SK-N-SH (cell line): ENCODE measurements at regions not wholly inside any gene's neighbourhood (a gene's known extent, or its start where the extent isn't known, plus 50 kb on each side); places are given as distances from the start of the nearest gene placed in this dataset.

Experiments
- CTCF ChIA-PET: fragments of 300-600, 350-600 bp; formaldehyde crosslinking; extraction: SDS; loops from one replicate; lab custom pipeline; 2021; lab: Yijun Ruan, JAX
- POLR2A ChIA-PET: fragments of 350-600 bp; sonication (Branson Sonifier 250); formaldehyde crosslinking; extraction: SDS; loops from one replicate; lab custom pipeline; 2020; ENCODE audit warnings: antibody characterized with exemption, inconsistent platforms; lab: Yijun Ruan, JAX
- DNase-seq: peaks from one replicate; pipeline ENCODE4 v3.0.0; 2012
- H2AFZ ChIP-seq: fragments of 200-600 bp; sonication (generic); 2 replicates; pipeline ENCODE4 v1.8.1; 2016; ENCODE audit warnings: antibody characterized with exemption, mild to moderate bottlenecking, low read depth
- H3F3A ChIP-seq: fragments of 200-600 bp; sonication (generic); replicated peaks from 2 replicates; pipeline ENCODE3; 2016; ENCODE audit warnings: antibody characterized with exemption, mild to moderate bottlenecking; ENCODE audit not compliant: insufficient read depth
- H3K27ac ChIP-seq, 2 experiments: fragments of 200-500 bp in 1 of 2; fragments of 200-600 bp in 1 of 2; sonication (Bioruptor generic) in 1 of 2; sonication (generic), shearing (Covaris generic) in 1 of 2; 2 replicates each; pipeline versions ENCODE4 v1.5.1 to v1.6.1; 2014 to 2016; ENCODE audit warnings: low read depth in 2 of 2, inconsistent platforms in 1 of 2, low read length in 1 of 2, mild to moderate bottlenecking in 1 of 2, mixed read lengths in 1 of 2
- H3K27me3 ChIP-seq: fragments of 200-600 bp; sonication (generic), shearing (Covaris generic); 2 replicates; pipeline ENCODE4 v1.6.1; 2016; ENCODE audit warnings: mixed run types; ENCODE audit not compliant: insufficient read depth
- H3K36me3 ChIP-seq, 2 experiments: fragments of 200-500 bp in 1 of 2; fragments of 200-600 bp in 1 of 2; sonication (Bioruptor generic) in 1 of 2; sonication (generic) in 1 of 2; replicated peaks in 1 of 2; 2 replicates each; pipeline versions ENCODE3 to v1.5.1; 2014 to 2016; ENCODE audit warnings: low read length in 1 of 2, mild to moderate bottlenecking in 1 of 2; ENCODE audit not compliant: insufficient read depth in 2 of 2, control insufficient read depth in 1 of 2
- H3K4me1 ChIP-seq, 2 experiments: fragments of 200-500 bp in 1 of 2; fragments of 200-600 bp in 1 of 2; sonication (Bioruptor generic) in 1 of 2; sonication (generic), shearing (Covaris generic) in 1 of 2; 2 replicates each; pipeline versions ENCODE4 v1.5.1 to v1.6.1; 2014 to 2016; ENCODE audit warnings: low read depth in 1 of 2, low read length in 1 of 2, mixed run types in 1 of 2; ENCODE audit not compliant: insufficient read depth in 2 of 2, control insufficient read depth in 1 of 2
- H3K4me2 ChIP-seq: fragments of 200-600 bp; sonication (generic), shearing (Covaris generic); 2 replicates; pipeline ENCODE4 v1.6.1; 2017; ENCODE audit warnings: mixed run types
- H3K4me3 ChIP-seq, 2 experiments: fragments of 200-500 bp in 1 of 2; fragments of 200-600 bp in 1 of 2; sonication (Bioruptor generic) in 1 of 2; sonication (generic), shearing (Covaris generic) in 1 of 2; 2 replicates each; pipeline versions ENCODE4 v1.5.1 to v1.8.1; 2014 to 2016; ENCODE audit warnings: low read depth in 2 of 2, inconsistent platforms in 1 of 2, low read length in 1 of 2, mild to moderate bottlenecking in 1 of 2, mixed read lengths in 1 of 2, moderate library complexity in 1 of 2
- H3K79me2 ChIP-seq: fragments of 200-600 bp; sonication (generic); 2 replicates; pipeline ENCODE4 v1.8.1; 2017; ENCODE audit warnings: mild to moderate bottlenecking; ENCODE audit not compliant: insufficient read depth
- H3K9ac ChIP-seq: fragments of 200-600 bp; sonication (generic); 2 replicates; pipeline ENCODE4 v1.6.1; 2017; ENCODE audit warnings: mixed run types
- H3K9me2 ChIP-seq: fragments of 200-600 bp; sonication (generic); 2 replicates; pipeline ENCODE4 v1.6.1; 2017; ENCODE audit warnings: mixed run types
- H3K9me3 ChIP-seq: fragments of 200-600 bp; sonication (generic); 2 replicates; pipeline ENCODE4 v1.6.1; 2017; ENCODE audit warnings: mixed run types, mild to moderate bottlenecking, moderate library complexity
- H4K20me1 ChIP-seq: fragments of 200-600 bp; sonication (generic); 2 replicates; pipeline ENCODE4 v1.6.1; 2017; ENCODE audit warnings: mild to moderate bottlenecking, mixed run types; ENCODE audit not compliant: insufficient read depth
- CHD2 ChIP-seq: fragments of 150-350 bp; IDR thresholded peaks from 2 replicates; pipeline ENCODE4 v1.6.1; 2018; ENCODE audit warnings: low read length; ENCODE audit not compliant: partially characterized antibody
- CTCF ChIP-seq: fragments of 200-600 bp; sonication (generic); IDR thresholded peaks from 2 replicates; pipeline ENCODE4 v1.6.1; 2017; ENCODE audit warnings: antibody characterized with exemption, mild to moderate bottlenecking, moderate library complexity
- ELF1 ChIP-seq: IDR thresholded peaks from 2 replicates; pipeline ENCODE4 v1.4.0; 2012
- FOSL2 ChIP-seq: IDR thresholded peaks from 2 replicates; pipeline ENCODE4 v1.4.0; 2012; ENCODE audit warnings: low read depth, mild to moderate bottlenecking, moderate library complexity, borderline replicate concordance
- FOXJ3 ChIP-seq: sonication (generic); formaldehyde crosslinking; IDR thresholded peaks from 2 replicates; pipeline ENCODE4 v1.5.1; 2020; ENCODE audit warnings: mild to moderate bottlenecking, missing genetic modification reagents
- NFIC ChIP-seq: IDR thresholded peaks from 2 replicates; pipeline ENCODE4 v1.4.0; 2012; ENCODE audit warnings: borderline replicate concordance
- POLR2AphosphoS5 ChIP-seq: IDR thresholded peaks from 2 replicates; pipeline ENCODE4 v1.6.1; 2012; ENCODE audit warnings: low read depth, low read length
- RCOR1 ChIP-seq: fragments of 150-350 bp; IDR thresholded peaks from 2 replicates; pipeline ENCODE4 v1.6.1; 2017; ENCODE audit warnings: antibody characterized with exemption, low read length
- SIN3A ChIP-seq: IDR thresholded peaks from 2 replicates; pipeline ENCODE4 v1.6.1; 2012; ENCODE audit warnings: low read depth, mild to moderate bottlenecking, low read length, moderate library complexity, borderline replicate concordance
- SMC3 ChIP-seq: IDR thresholded peaks from 2 replicates; pipeline ENCODE4 v1.6.1; 2012; ENCODE audit warnings: low read depth, low read length, improper control_type of control experiment
- USF2 ChIP-seq: fragments of 150-350 bp; IDR thresholded peaks from 2 replicates; pipeline ENCODE4 v1.6.1; 2017; ENCODE audit warnings: antibody characterized with exemption, low read length, low read depth, borderline replicate concordance
- YY1 ChIP-seq: IDR thresholded peaks from 2 replicates; pipeline ENCODE4 v1.4.0; 2012; ENCODE audit warnings: low read depth, mild to moderate bottlenecking
- ZBTB33 ChIP-seq: IDR thresholded peaks from 2 replicates; pipeline ENCODE4 v1.4.0; 2012; ENCODE audit warnings: low read depth, borderline replicate concordance
- WGBS: methylation state at CpG from one replicate; pipeline ENCODE4 v1.1.6; 2017; ENCODE audit warnings: low lambda C conversion rate; 5-methylcytosine and 5-hydroxymethylcytosine counted together
- TF ChIP-seq, protein P1 (sequence below): IDR thresholded peaks from 2 replicates; pipeline ENCODE4 v1.4.0; 2012; ENCODE audit warnings: low read depth, borderline replicate concordance
- TF ChIP-seq, protein P2 (sequence below): IDR thresholded peaks from 2 replicates; pipeline ENCODE4; 2012
- TF ChIP-seq, protein P3 (sequence below): IDR thresholded peaks from 2 replicates; pipeline ENCODE4 v1.6.1; 2012; ENCODE audit warnings: mild to moderate bottlenecking, low read depth, low read length, moderate library complexity

DNA sequence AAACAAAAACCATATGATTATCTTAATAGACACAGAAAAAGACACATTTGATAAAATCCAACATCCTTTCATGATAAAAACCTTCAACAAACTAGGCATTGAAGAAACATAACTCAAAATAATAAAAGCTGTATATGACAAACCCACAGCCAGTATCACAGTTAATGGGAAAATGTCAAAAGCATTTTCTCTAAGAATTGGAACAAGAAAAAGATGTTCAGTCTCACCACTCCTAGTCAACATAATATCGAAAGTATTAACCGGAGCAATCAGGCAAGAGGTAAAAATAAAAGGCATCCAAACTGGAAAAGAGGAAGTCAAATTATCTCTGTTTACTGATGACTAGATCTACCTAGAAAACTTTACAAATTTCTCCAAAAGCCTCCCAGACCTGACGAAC is 684.2 kb upstream of the SPRY2 start (continued):
- TF ChIP-seq NFIC (no peak), CTCF (no peak), FOSL2 (no peak), FOXJ3 (CRISPR knock-in tag) (no peak)
- TF ChIP-seq, protein P1, sequence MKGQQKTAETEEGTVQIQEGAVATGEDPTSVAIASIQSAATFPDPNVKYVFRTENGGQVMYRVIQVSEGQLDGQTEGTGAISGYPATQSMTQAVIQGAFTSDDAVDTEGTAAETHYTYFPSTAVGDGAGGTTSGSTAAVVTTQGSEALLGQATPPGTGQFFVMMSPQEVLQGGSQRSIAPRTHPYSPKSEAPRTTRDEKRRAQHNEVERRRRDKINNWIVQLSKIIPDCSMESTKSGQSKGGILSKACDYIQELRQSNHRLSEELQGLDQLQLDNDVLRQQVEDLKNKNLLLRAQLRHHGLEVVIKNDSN: no peak
- TF ChIP-seq, protein P2, sequence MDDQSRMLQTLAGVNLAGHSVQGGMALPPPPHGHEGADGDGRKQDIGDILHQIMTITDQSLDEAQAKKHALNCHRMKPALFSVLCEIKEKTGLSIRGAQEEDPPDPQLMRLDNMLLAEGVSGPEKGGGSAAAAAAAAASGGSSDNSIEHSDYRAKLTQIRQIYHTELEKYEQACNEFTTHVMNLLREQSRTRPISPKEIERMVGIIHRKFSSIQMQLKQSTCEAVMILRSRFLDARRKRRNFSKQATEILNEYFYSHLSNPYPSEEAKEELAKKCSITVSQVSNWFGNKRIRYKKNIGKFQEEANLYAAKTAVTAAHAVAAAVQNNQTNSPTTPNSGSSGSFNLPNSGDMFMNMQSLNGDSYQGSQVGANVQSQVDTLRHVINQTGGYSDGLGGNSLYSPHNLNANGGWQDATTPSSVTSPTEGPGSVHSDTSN: no peak

DNA sequence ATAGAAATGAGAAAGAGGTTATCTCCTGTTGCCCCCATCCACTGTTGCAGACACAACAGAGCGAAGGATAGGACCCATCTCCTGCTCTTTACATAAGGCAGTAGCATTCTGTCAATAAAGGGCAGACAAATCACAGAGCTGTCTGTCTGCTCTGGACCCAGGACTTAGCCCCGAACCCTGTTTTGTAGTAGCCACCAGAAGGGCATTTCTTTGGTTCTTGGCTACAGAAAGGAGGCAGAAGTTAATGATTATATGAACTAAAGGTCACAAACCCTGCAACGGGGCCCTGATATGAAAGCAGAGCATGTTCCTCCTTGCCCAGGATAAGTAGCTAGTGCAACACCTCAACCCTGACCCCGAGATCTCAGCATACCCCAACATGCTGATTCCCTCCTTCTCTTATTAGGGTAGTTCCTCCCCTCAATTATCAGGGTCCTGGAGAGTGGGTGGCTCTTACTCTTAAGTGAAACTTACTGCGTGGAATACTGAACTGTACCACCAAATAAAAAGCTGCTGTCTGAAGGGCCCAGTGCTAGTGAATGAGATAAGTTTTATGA is 680.4 kb upstream of the SPRY2 start:
- no peaks in the 10 kb centered on the region for H3F3A ChIP-seq
- no peaks in the 10 kb centered on the region for H3K36me3 ChIP-seq
- no peaks in the 10 kb centered on the region for H3K27me3 ChIP-seq
- H2AFZ ChIP-seq: no peak overlapping the region
- ChIA-PET CTCF (interaction anchor here (0.7 to 1.4 kb wide), 2 partner anchors 42 to 1597 kb away, joined by 3 to 4 read pairs; no protein-coding TSS in a partner anchor), POLR2A (no interaction called here)
- no peak overlapping the region for H3K9ac ChIP-seq
- H3K79me2 ChIP-seq: no peaks in the 10 kb centered on the region
- H3K9me2 ChIP-seq: no peaks in the 10 kb centered on the region
- 0 out of 2 replicates have a peak, but pooled peaks cover 6% of the 10 kb centered on the region for H3K9me3 ChIP-seq
- H3K27ac ChIP-seq: no peak overlapping the region
- peaks cover 0 to 3% of the 10 kb centered on the region in 2 experiments; a peak in 2 of 4 replicates for H3K4me1 ChIP-seq
- no peak overlapping the region for H3K4me2 ChIP-seq
- DNase-seq: no peak
- no peak overlapping the region for H3K4me3 ChIP-seq
- TF ChIP-seq ELF1: no peak
- no peak for TF ChIP-seq YY1
- no peak for TF ChIP-seq CHD2
- no peak for TF ChIP-seq SIN3A
- TF ChIP-seq FOXJ3 (CRISPR knock-in tag): no peak
- TF ChIP-seq, protein P1: no peak
- no peak for TF ChIP-seq USF2
- TF ChIP-seq RCOR1: no peak
- TF ChIP-seq SMC3: no peak
- no peak for TF ChIP-seq ZBTB33
- TF ChIP-seq NFIC: no peak
- TF ChIP-seq, protein P3, sequence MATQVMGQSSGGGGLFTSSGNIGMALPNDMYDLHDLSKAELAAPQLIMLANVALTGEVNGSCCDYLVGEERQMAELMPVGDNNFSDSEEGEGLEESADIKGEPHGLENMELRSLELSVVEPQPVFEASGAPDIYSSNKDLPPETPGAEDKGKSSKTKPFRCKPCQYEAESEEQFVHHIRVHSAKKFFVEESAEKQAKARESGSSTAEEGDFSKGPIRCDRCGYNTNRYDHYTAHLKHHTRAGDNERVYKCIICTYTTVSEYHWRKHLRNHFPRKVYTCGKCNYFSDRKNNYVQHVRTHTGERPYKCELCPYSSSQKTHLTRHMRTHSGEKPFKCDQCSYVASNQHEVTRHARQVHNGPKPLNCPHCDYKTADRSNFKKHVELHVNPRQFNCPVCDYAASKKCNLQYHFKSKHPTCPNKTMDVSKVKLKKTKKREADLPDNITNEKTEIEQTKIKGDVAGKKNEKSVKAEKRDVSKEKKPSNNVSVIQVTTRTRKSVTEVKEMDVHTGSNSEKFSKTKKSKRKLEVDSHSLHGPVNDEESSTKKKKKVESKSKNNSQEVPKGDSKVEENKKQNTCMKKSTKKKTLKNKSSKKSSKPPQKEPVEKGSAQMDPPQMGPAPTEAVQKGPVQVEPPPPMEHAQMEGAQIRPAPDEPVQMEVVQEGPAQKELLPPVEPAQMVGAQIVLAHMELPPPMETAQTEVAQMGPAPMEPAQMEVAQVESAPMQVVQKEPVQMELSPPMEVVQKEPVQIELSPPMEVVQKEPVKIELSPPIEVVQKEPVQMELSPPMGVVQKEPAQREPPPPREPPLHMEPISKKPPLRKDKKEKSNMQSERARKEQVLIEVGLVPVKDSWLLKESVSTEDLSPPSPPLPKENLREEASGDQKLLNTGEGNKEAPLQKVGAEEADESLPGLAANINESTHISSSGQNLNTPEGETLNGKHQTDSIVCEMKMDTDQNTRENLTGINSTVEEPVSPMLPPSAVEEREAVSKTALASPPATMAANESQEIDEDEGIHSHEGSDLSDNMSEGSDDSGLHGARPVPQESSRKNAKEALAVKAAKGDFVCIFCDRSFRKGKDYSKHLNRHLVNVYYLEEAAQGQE: no peak
- TF ChIP-seq POLR2AphosphoS5: no peak
- WGBS: 31% methylated on average over 5 of the region's 5 CpGs
- H4K20me1 ChIP-seq: no peaks in the 10 kb centered on the region
